Lung (tissue), 11 donors: ENCODE measurements at regions not wholly inside any gene's neighbourhood (a gene's known extent, or its start where the extent isn't known, plus 50 kb on each side); places are given as distances from the start of the nearest gene placed in this dataset.

Source experiments
- ATAC-seq: fragments of 200-7000 bp; cut with Tn5 transposase; one replicate; pipeline ENCODE4 v1.9.1; 2020; ENCODE audit warnings: moderate number of reproducible peaks; ENCODE audit not compliant: insufficient read depth, low FRiP score
- DNase-seq, 3 donors: peaks; one replicate each; pipeline ENCODE4 v3.0.0-alpha.2; 2013 to 2017
- H3K27ac ChIP-seq, 2 donors: one replicate each; pipeline ENCODE4 v1.5.1; 2013; ENCODE audit warnings: mild to moderate bottlenecking in 2 of 2, moderate library complexity in 2 of 2, control low read depth in 1 of 2, inconsistent platforms in 1 of 2, low read depth in 1 of 2, low read length in 1 of 2
- H3K27me3 ChIP-seq, 3 donors: one replicate each; pipeline ENCODE4 v1.5.1; 2013; ENCODE audit warnings: low read length in 2 of 3; ENCODE audit not compliant: control insufficient read depth in 3 of 3, insufficient read depth in 3 of 3
- H3K36me3 ChIP-seq, 4 donors: one replicate each; pipeline ENCODE4 v1.5.1; 2013; ENCODE audit warnings: low read length in 4 of 4, mild to moderate bottlenecking in 1 of 4, moderate library complexity in 1 of 4; ENCODE audit not compliant: control insufficient read depth in 4 of 4, insufficient read depth in 4 of 4
- H3K4me1 ChIP-seq, 5 donors: one replicate each; pipeline ENCODE4 v1.5.1; 2013; ENCODE audit warnings: low read length in 5 of 5, mild to moderate bottlenecking in 2 of 5, moderate library complexity in 1 of 5; ENCODE audit not compliant: control insufficient read depth in 5 of 5, insufficient read depth in 5 of 5
- H3K4me3 ChIP-seq: one replicate; pipeline ENCODE4 v1.5.1; 2013; ENCODE audit warnings: mild to moderate bottlenecking, control low read depth, moderate library complexity
- H3K9ac ChIP-seq, 2 donors: one replicate each; pipeline ENCODE4 v1.5.1; 2013; ENCODE audit warnings: low read length in 2 of 2, control low read depth in 1 of 2; ENCODE audit not compliant: insufficient read depth in 1 of 2
- H3K9me3 ChIP-seq, 4 donors: one replicate each; pipeline ENCODE4 v1.5.1; 2013; ENCODE audit warnings: low read length in 3 of 4, mild to moderate bottlenecking in 1 of 4, moderate library complexity in 1 of 4; ENCODE audit not compliant: control insufficient read depth in 4 of 4, insufficient read depth in 3 of 4
- CTCF ChIP-seq: IDR thresholded peaks from 2 replicates; pipeline ENCODE4 v1.5.1; 2012; ENCODE audit warnings: mild to moderate bottlenecking; ENCODE audit errors: control extremely low read depth, extremely low read depth
- WGBS, 2 donors: extraction: QIAGEN DNeasy Blood & Tissue Kit; methylation state at CpG; one replicate each; pipeline ENCODE4 v1.1.7; 2013; 5-methylcytosine and 5-hydroxymethylcytosine counted together
- donor health status: control.
- donor health status: control.
- donor health status: Bipolar disorder and iron deficiency.
- donor health status: healthy.
- donor health status: DM: yes; HTN: yes; CAD: no.

DNA sequence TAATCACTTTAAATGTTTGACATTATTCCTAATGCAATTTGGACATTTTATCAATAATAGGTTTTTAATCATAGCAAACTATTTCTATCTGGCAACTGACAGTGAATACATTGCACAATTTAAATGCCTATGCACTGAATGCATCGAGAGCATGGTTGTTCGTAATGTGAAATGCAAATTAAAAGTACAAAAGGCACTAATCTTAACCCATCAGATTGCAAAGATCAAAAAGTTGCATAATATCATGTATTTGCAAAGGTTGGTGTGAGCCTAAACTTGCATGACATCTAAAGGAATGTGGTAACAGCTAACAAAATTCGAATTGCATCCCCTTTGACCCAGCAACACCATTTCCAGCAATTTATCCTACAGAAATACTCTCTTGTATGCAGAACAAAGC, 469.9 kb upstream of the IRAK1BP1 start:
- no peaks in the 10 kb centered on the region for H3K9me3 ChIP-seq
- no peaks in the 10 kb centered on the region for H3K36me3 ChIP-seq
- no peak for TF ChIP-seq CTCF
- WGBS, 2 donors = 25 to 31% methylated on average over 3 of the region's 3 CpGs
- no peak for DNase-seq
- H3K4me1 ChIP-seq = no peaks in the 10 kb centered on the region
- H3K27ac ChIP-seq = no peak overlapping the region
- no peak overlapping the region for H3K4me3 ChIP-seq
- no peak overlapping the region for H3K9ac ChIP-seq
- ATAC-seq = no peak
- no peaks in the 10 kb centered on the region for H3K27me3 ChIP-seq

GRCh38 chr6:78398292-78398691, 469.1 kb upstream of the IRAK1BP1 start:
- Histone ChIP-seq H3K27ac (no peak overlapping the region), H3K4me1 (no peaks in the 10 kb centered on the region), H3K9ac (no peak overlapping the region), H3K36me3 (no peaks in the 10 kb centered on the region), H3K4me3 (no peak overlapping the region), H3K9me3 (no peaks in the 10 kb centered on the region), H3K27me3 (no peaks in the 10 kb centered on the region)
- DNase-seq (no peak), ATAC-seq (no peak)
- no peak for TF ChIP-seq CTCF
- 36 to 39% methylated on average over 2 of the region's 2 CpGs for WGBS, 2 donors

- no peak overlapping the region for H3K9ac ChIP-seq
- no peak overlapping the region for H3K27ac ChIP-seq
- H3K27me3 ChIP-seq = no peaks in the 10 kb centered on the region
- no peak overlapping the region for H3K4me3 ChIP-seq
- WGBS, 2 donors = 86 to 91% methylated on average over 3 of the region's 3 CpGs
- ATAC-seq = no peak
- DNase-seq = no peak
- peaks cover 0 to 3% (median 0%) of the 10 kb centered on the region in 4 donors for H3K9me3 ChIP-seq
- no peak for TF ChIP-seq CTCF
- H3K36me3 ChIP-seq = no peaks in the 10 kb centered on the region
- H3K4me1 ChIP-seq = no peaks in the 10 kb centered on the region
Observed at GRCh38 chr6:78400076-78400475, 467.3 kb upstream of the IRAK1BP1 start.

DNA sequence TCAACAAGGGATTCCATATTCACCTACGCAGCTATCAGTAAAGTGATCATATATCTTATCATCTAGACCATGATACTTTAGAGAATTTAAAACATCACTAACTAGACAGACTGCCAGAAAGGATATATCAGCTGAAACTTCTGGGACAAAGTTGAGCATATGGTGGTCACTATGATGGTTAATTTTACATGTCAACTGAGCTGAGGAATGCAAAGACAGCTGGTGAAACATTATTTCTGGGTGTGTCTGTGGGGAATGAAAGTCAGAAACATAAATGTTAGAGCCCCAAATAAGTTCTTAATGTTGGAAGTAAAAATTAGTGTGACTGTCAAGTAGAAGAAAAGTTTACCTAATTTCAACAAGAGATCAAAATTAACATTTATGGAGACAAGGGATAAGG, 440.0 kb upstream of the IRAK1BP1 start:
- H3K4me3 ChIP-seq = no peak overlapping the region
- no peak for ATAC-seq
- no peaks in the 10 kb centered on the region for H3K27me3 ChIP-seq
- no peak overlapping the region for H3K9ac ChIP-seq
- TF ChIP-seq CTCF = no peak
- H3K9me3 ChIP-seq = no peaks in the 10 kb centered on the region
- H3K36me3 ChIP-seq = no peaks in the 10 kb centered on the region
- H3K27ac ChIP-seq = no peak overlapping the region
- H3K4me1 ChIP-seq = no peaks in the 10 kb centered on the region
- WGBS, 2 donors = 84 to 88% methylated on average over 1 of the region's 1 CpG
- DNase-seq = no peak
